ENCODE measurements at regions not wholly inside any gene's neighbourhood (a gene's known extent, or its start where the extent isn't known, plus 50 kb on each side); places are given as distances from the start of the nearest gene placed in this dataset.

DNA sequence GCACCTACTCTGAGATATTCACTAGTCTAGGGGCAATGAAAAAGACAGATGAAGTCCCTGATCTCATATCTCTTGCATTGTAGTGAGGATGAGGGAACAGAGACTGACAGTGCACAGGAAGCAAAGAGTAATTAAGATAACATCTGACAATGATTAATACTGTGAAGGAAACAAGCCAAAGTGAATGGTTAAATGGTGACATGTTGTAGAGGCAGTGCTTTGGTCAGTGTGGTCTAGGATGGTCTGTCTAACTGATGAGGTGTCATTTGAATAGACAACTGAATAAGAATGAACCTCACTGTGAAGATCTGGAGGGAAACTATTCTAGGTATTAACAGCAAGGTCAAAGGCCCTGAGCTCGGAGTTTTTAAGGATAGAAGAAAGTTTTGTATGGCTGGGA lies 333.3 kb upstream of the GRIA1 start:
- Histone ChIP-seq H3K27ac (ENCODE audit: extremely low read length, insufficient read depth, low read length) (no peak overlapping the region), H3K9ac (ENCODE audit: insufficient read depth, low read depth, low read length) (no peak overlapping the region), H3K4me2 (ENCODE audit: low read depth, low read length) (no peak overlapping the region), H3K27me3 (ENCODE audit: control insufficient read depth in 1 of 2, insufficient read depth in 2 of 2, low read length in 2 of 2) (no peaks in the 10 kb centered on the region), H2AFZ (ENCODE audit: low read length) (no peak overlapping the region), H3K36me3 (replicated peaks in 1 of 2; ENCODE audit: control insufficient read depth in 1 of 2, insufficient read depth in 2 of 2, low read length in 2 of 2) (no peaks in the 10 kb centered on the region), H3K9me3 (ENCODE audit: low read length) (peaks cover 92% of the 10 kb centered on the region), H3K4me1 (ENCODE audit: insufficient read depth, low read length) (no peaks in the 10 kb centered on the region), H3K79me2 (ENCODE audit: insufficient read depth, low read length) (no peaks in the 10 kb centered on the region), H3K4me3 (replicated peaks in 1 of 3; ENCODE audit: insufficient read depth in 1 of 3, low read depth in 2 of 3, low read length in 3 of 3) (no peak overlapping the region), H4K20me1 (ENCODE audit: insufficient read depth, low read length) (no peaks in the 10 kb centered on the region)
- TF ChIP-seq MBNL3 (CRISPR knock-in tag; conservative IDR thresholded peaks at IDR 0.05) (no peak), BRD4 (CRISPR knock-in tag; IDR thresholded peaks at IDR 0.05) (no peak), ZKSCAN1 (IDR thresholded peaks at IDR 0.05; ENCODE audit: low read length) (no peak), SNRNP70 (IDR thresholded peaks at IDR 0.05; ENCODE audit: low read depth, low read length) (no peak), ZBTB38 (CRISPR knock-in tag; IDR thresholded peaks at IDR 0.05) (no peak), LCORL (IDR thresholded peaks at IDR 0.05) (no peak), LCORL (CRISPR knock-in tag; IDR thresholded peaks at IDR 0.05) (no peak), ZNF558 (CRISPR knock-in tag; IDR thresholded peaks at IDR 0.05; ENCODE audit: borderline replicate concordance) (no peak), ZNF3 (CRISPR knock-in tag; IDR thresholded peaks at IDR 0.05) (no peak), ZNF530 (CRISPR knock-in tag; IDR thresholded peaks at IDR 0.05; ENCODE audit: low read depth) (no peak), ZNF354B (CRISPR knock-in tag; IDR thresholded peaks at IDR 0.05) (no peak), POLR2G (IDR thresholded peaks at IDR 0.05; ENCODE audit: low read depth, low read length) (no peak), NPAS2 (CRISPR knock-in tag; IDR thresholded peaks at IDR 0.05; ENCODE audit: borderline replicate concordance) (no peak)
- TF ChIP-seq, protein P1, sequence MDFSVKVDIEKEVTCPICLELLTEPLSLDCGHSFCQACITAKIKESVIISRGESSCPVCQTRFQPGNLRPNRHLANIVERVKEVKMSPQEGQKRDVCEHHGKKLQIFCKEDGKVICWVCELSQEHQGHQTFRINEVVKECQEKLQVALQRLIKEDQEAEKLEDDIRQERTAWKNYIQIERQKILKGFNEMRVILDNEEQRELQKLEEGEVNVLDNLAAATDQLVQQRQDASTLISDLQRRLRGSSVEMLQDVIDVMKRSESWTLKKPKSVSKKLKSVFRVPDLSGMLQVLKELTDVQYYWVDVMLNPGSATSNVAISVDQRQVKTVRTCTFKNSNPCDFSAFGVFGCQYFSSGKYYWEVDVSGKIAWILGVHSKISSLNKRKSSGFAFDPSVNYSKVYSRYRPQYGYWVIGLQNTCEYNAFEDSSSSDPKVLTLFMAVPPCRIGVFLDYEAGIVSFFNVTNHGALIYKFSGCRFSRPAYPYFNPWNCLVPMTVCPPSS (IDR thresholded peaks at IDR 0.05): no peak
- TF ChIP-seq, protein P2, sequence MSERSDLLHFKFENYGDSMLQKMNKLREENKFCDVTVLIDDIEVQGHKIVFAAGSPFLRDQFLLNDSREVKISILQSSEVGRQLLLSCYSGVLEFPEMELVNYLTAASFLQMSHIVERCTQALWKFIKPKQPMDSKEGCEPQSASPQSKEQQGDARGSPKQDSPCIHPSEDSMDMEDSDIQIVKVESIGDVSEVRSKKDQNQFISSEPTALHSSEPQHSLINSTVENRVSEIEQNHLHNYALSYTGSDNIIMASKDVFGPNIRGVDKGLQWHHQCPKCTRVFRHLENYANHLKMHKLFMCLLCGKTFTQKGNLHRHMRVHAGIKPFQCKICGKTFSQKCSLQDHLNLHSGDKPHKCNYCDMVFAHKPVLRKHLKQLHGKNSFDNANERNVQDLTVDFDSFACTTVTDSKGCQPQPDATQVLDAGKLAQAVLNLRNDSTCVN (CRISPR knock-in tag; IDR thresholded peaks at IDR 0.05; ENCODE audit: borderline replicate concordance): no peak
- TF ChIP-seq, protein P3, sequence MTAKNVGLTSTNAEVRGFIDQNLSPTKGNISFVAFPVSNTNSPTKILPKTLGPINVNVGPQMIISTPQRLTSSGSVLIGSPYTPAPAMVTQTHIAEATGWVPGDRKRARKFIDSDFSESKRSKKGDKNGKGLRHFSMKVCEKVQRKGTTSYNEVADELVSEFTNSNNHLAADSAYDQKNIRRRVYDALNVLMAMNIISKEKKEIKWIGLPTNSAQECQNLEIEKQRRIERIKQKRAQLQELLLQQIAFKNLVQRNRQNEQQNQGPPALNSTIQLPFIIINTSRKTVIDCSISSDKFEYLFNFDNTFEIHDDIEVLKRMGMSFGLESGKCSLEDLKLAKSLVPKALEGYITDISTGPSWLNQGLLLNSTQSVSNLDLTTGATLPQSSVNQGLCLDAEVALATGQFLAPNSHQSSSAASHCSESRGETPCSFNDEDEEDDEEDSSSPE (CRISPR knock-in tag; IDR thresholded peaks at IDR 0.05): no peak
- TF ChIP-seq, protein P4, sequence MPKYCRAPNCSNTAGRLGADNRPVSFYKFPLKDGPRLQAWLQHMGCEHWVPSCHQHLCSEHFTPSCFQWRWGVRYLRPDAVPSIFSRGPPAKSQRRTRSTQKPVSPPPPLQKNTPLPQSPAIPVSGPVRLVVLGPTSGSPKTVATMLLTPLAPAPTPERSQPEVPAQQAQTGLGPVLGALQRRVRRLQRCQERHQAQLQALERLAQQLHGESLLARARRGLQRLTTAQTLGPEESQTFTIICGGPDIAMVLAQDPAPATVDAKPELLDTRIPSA (CRISPR knock-in tag; IDR thresholded peaks at IDR 0.05; ENCODE audit: borderline replicate concordance): no peak
- TF ChIP-seq, protein P5, sequence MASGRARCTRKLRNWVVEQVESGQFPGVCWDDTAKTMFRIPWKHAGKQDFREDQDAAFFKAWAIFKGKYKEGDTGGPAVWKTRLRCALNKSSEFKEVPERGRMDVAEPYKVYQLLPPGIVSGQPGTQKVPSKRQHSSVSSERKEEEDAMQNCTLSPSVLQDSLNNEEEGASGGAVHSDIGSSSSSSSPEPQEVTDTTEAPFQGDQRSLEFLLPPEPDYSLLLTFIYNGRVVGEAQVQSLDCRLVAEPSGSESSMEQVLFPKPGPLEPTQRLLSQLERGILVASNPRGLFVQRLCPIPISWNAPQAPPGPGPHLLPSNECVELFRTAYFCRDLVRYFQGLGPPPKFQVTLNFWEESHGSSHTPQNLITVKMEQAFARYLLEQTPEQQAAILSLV (CRISPR knock-in tag; IDR thresholded peaks at IDR 0.05; ENCODE audit: borderline replicate concordance): no peak
- no TSS peak for BruUV-seq (replicated peaks)
- intact Hi-C loops (cut with micrococcal nuclease; ENCODE audit: unreplicated experiment) (no loop called here), in situ Hi-C loops (cut with HindIII; ENCODE audit: extremely low pct_ligation_motif_present, low pct_unique_long_range_greater_than_20kb) (no loop called here)
- ATAC-seq: no peak
- FAIRE-seq: no peak
- ChIA-PET CTCF (ENCODE audit: low intra/inter-chr PET ratio, low total read pairs) (no interaction called here), POLR2A (no interaction called here)
- WGBS (ENCODE audit: low lambda C conversion rate): 0% methylated on average over 1 of the region's 1 CpG
- DNase-seq (ENCODE audit: low spot score): no peak
